RWPE1 (cell line): ENCODE measurements at regions not wholly inside any gene's neighbourhood (a gene's known extent, or its start where the extent isn't known, plus 50 kb on each side); places are given as distances from the start of the nearest gene placed in this dataset.
"Not testable (repeated sequence)": the region's sequence is repeated elsewhere in the genome, so short reads cannot be mapped to it uniquely, and the experiment has no call there.

Experiments
- CTCF ChIA-PET: fragments of 350-600 bp; sonication (Branson Sonifier 250); formaldehyde crosslinking; extraction: SDS; loops from one replicate; lab custom pipeline; 2021; lab: Yijun Ruan, JAX
- POLR2A ChIA-PET: fragments of 400-600 bp; formaldehyde crosslinking; extraction: SDS; loops from one replicate; lab custom pipeline; 2020; ENCODE audit warnings: antibody characterized with exemption; ENCODE audit not compliant: low non-redundant PET; lab: Yijun Ruan, JAX
- DNase-seq: peaks from one replicate; pipeline ENCODE4 v3.0.0; 2012; ENCODE audit warnings: low spot score
- H3K27ac ChIP-seq: fragments of 450-650 bp; 2 replicates; pipeline ENCODE4 v1.5.1; 2017
- CTCF ChIP-seq: fragments of 450-650 bp; conservative IDR thresholded peaks from 2 replicates; pipeline ENCODE4 v1.5.1; 2017; ENCODE audit warnings: low read depth, mild to moderate bottlenecking

- peak overlapping the region; percentile 33; the same call in 1 of the 2 replicates for H3K27ac ChIP-seq
- ChIA-PET CTCF (interaction anchor here (0.6 kb wide), 1 partner anchor 8 kb away, joined by 3 read pairs; no protein-coding TSS in a partner anchor), POLR2A (no interaction called here)
- no peak for DNase-seq
- no peak for TF ChIP-seq CTCF
Measured at GRCh38 chr12:67091204-67091603, 178.0 kb upstream of the CAND1 start.

- CTCF ChIA-PET, result interaction anchor here (0.6 to 1.4 kb wide), 4 partner anchors 8 to 499 kb away, joined by 3 to 7 read pairs (median 3); no protein-coding TSS in a partner anchor
Measured at GRCh38 chr12:67091678-67092077, 177.5 kb upstream of the CAND1 start.

GRCh38 chr12:67092934-67093333, 176.2 kb upstream of the CAND1 start:
- H3K27ac ChIP-seq, DNase-seq, POLR2A ChIA-PET: not testable (repeated sequence)
- CTCF ChIA-PET, result interaction anchor here (0.5 to 1.4 kb wide), 2 partner anchors 24 to 188 kb away, joined by 5 to 7 read pairs; no protein-coding TSS in a partner anchor

More at GRCh38 chr12:67091678-67092077, 177.5 kb upstream of the CAND1 start:
- H3K27ac ChIP-seq, result no peak overlapping the region
- DNase-seq, result peak; percentile 50
- TF ChIP-seq CTCF, result no peak
- POLR2A ChIA-PET, result no interaction called here

GRCh38 chr12:67096533-67097318, 172.4 kb upstream of the CAND1 start:
- CTCF ChIA-PET, result no interaction called here
- POLR2A ChIA-PET, result no interaction called here
- H3K27ac ChIP-seq, result no peak overlapping the region
- TF ChIP-seq CTCF, result no peak
- DNase-seq, result peak; percentile 50

GRCh38 chr12:67099858-67100257, 169.3 kb upstream of the CAND1 start:
- CTCF ChIA-PET, result no interaction called here
- H3K27ac ChIP-seq, result no peak overlapping the region
- no peak for DNase-seq
- TF ChIP-seq CTCF, result no peak
- POLR2A ChIA-PET, result no interaction called here

- TF ChIP-seq CTCF, result no peak
Measured at GRCh38 chr12:67103521-67103920, 165.6 kb upstream of the CAND1 start.

GRCh38 chr12:67107235-67107634, 161.9 kb upstream of the CAND1 start:
- POLR2A ChIA-PET, result no interaction called here
- CTCF ChIA-PET, result interaction anchor here (0.6 kb wide), 1 partner anchor 1863 kb away, joined by 4 read pairs; no protein-coding TSS in a partner anchor
- no peak for DNase-seq
- no peak overlapping the region for H3K27ac ChIP-seq
- TF ChIP-seq CTCF, result no peak

More at GRCh38 chr12:67103521-67103920, 165.6 kb upstream of the CAND1 start:
- H3K27ac ChIP-seq, result no peak overlapping the region
- CTCF ChIA-PET, result no interaction called here
- POLR2A ChIA-PET, result no interaction called here
- no peak for DNase-seq
